ENCODE measurements at regions not wholly inside any gene's neighbourhood (a gene's known extent, or its start where the extent isn't known, plus 50 kb on each side); places are given as distances from the start of the nearest gene placed in this dataset.

DNA sequence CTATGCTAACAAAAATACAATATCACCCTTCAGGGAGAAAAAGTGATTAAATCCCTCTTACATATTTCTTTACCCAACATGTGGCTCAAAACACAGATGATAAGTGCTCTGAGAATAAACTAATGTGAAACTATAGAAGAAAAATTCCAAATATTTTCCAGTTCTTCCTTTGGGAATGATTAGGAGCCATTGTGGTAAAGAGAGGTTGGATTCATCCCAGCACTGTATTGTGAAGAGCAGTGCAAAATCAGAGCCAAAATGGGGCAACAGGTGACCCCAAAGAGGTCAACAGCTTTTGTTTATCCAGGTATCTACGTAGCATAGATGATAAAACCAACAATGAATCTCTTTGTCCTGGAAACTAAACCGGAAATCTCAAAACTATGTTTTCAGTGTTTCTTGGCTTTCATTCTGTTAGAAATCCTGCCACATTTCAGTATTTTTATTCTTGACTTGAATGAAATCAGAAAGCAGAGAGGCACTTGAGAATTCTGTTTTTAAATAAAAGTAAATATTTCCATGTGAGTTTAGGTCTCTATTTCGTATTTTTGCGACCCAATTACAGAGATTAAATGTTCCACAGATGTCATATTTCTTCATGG lies 120.4 kb upstream of the FST start:
- TF ChIP-seq, protein P1, sequence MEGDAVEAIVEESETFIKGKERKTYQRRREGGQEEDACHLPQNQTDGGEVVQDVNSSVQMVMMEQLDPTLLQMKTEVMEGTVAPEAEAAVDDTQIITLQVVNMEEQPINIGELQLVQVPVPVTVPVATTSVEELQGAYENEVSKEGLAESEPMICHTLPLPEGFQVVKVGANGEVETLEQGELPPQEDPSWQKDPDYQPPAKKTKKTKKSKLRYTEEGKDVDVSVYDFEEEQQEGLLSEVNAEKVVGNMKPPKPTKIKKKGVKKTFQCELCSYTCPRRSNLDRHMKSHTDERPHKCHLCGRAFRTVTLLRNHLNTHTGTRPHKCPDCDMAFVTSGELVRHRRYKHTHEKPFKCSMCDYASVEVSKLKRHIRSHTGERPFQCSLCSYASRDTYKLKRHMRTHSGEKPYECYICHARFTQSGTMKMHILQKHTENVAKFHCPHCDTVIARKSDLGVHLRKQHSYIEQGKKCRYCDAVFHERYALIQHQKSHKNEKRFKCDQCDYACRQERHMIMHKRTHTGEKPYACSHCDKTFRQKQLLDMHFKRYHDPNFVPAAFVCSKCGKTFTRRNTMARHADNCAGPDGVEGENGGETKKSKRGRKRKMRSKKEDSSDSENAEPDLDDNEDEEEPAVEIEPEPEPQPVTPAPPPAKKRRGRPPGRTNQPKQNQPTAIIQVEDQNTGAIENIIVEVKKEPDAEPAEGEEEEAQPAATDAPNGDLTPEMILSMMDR (IDR thresholded peaks at IDR 0.05), result no peak
- TF ChIP-seq POLR2AphosphoS5 (IDR thresholded peaks at IDR 0.05) (no peak), POLR2A (IDR thresholded peaks at IDR 0.05) (no peak)
